NCI-H526 treated with DMSO at 0.1 percent for 48 hours (cell line): ENCODE measurements at regions not wholly inside any gene's neighbourhood (a gene's known extent, or its start where the extent isn't known, plus 50 kb on each side); places are given as distances from the start of the nearest gene placed in this dataset.

Experiments used
- DNase-seq: peaks from one replicate; lab custom pipeline; 2025; lab: John Stamatoyannopoulos, UW

DNA sequence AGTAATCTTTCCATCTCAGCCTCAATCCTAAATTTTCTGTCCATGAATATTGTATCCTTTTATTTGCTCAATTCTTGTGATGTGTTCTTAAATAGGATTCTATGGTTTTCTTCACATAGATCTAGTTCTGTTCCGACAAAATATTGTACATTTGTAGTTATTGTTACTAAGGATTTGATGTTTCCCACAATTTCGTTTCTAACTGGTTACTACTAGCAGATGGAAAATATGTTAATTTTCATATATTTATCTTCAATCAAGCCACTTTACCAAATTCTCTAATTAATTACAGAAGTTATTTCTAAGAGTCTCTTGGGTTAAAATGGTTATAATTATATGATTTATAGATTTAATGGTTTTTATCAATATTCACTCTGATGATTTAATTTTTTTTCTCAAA, 60.3 kb downstream of the SEC61B start:
- DNase-seq = no peak

DNA sequence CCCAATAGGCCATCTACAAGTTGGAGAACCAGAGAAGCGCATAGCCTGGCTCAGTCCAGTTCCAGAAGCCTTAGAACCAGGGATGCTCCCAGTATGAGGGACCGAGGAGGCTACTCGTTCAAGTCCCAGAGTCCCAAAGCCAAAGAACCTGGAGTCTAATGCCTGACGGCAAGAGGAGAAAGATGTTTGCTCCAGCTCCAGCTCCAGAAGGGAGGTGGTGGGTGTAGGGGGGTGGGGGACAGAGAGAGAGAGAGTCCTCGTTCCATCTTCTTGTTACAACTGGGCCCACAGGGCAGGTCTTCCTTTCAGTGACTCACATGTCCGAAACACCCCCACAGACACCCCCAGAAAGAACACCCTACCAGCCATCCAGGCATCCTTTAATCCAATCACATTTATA, 63.9 kb downstream of the SEC61B start:
- DNase-seq = no peak

DNA sequence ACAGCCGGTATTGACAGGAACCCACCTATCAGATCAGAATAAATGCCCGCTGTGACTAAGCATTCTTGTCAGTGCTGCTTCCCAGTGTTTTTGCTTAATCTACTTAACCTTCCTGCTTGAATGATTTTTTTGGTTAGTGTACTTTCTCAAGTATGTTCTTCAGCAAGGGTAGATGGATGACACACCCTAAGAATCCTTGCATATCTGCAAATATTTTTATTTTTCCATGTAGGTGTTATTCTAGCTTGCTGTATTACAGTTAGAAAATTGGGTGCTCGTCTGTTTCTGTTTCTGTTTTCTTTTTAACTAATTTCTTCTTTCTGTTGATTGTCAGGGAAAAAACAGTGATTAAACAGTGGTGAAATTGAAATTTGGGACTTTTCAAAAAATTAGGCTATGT, 64.5 kb downstream of the SEC61B start:
- no peak for DNase-seq

DNA sequence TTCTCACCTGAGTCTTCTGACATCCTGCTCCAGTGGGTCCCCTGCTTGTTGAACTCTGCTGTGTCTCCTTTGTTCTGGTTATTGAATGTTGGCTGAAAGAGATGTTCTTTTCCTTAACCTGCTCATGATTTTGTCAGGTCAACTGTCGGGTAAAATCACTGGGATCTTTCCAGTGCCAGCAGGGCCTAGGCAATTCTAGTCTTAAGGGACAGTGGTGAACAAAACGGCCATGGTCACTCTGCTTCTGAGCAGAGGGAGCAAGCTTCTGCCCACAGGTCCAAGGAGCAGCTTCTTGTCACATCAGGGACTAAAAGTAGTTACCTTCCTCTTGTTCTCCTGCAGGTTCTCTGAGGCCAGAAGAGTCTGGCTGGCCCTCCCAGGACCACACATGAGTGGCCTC, 65.6 kb downstream of the SEC61B start:
- no peak for DNase-seq

DNA sequence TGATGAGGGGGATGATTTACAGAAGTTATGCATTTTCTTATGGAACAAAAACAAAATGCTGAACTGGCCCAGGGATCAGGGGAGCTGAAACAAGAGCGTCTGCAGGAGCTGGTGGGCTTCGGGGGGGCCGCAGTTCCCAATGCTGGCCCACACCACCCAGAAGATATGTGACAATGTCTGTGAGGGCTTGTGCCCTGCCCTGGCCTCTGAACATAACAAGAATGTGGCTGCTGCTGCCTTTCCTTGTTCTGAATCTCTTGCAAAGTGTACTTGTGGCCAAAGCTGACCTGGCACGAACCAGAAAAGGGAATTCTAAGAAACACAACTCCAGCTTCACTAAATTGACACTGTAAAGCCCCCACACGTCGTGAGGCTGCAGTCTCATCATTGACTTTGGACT, 66.7 kb downstream of the SEC61B start:
- no peak for DNase-seq

DNA sequence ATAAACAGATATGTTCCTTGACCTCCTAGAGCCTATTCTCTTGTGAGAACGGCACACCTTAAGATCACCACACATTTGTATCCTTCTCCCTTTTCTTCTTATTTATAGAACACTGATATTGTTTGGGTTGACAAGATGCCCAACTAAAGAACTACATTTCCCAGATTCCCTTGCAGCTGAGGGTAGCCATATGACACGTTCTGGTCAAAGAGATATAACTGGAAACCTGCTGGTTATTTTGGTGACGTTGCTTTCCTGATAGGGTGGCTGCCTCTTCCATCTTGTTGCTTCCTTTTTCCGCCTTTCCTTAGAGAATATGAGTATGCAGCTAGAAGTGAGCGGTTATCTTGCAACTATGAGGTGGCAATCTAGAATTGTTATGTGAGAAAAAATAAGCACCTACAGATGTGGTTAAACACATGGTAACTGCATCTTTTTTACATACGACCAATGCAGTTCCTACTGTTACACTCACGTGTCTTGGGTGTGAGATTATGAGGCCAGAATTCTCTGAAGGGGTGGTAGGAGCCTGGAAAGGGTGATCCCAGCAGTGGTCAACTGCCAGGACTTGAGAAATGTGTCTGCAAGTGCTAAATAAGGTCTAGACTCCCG, 72.9 kb downstream of the SEC61B start:
- no peak for DNase-seq

DNA sequence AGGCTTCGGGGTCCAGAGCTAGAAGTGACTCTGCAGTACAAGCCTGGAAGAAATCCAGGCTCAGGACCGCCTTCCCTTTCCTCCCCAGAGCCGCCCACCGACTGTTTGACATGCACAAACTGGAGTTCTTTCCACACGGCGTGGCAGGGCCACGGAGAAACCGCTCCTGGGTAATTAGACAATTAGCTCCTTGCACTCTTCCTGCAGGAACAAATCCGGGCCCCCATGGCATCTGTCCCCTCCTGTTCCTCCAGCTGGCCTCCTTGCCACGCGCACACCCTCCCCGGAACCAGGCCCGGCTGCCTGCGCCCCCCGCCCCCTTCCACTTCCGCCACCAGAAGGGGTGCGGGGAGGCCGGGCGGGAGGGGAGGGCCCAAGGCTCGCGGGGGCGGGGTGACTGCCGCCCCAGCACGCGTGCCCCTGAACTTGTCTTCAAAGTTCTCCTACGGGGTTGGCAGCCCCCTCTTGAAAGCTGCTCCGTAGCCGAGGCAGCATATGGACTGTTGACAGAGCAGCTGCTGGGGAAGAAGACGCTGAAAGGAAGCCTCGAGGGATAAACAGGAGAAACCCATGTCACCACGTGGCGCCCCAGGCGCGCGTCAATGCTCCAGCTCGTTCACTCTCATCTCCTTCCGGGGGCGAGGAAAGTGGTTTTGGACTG, 74.3 kb downstream of the SEC61B start:
- no peak for DNase-seq

DNA sequence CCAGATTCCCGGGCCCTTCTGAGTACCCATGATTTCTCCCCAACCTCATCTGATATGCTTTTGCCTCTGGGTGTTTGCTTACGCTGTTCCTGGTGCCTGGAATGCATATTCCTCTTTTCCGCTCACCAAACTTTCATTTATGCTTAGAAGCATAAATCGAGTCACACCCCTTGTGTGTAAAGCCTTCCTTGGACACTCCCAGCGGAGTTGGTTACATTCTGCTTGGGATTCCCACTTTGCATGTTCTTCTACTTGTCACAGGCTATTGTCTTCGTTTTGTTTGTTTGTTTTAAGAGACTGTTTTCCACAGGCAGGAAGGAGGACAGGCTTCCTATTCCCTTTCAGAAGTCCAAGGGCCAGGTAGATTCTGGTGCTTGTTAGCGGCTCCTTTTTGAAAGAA, 76.5 kb downstream of the SEC61B start:
- no peak for DNase-seq

DNA sequence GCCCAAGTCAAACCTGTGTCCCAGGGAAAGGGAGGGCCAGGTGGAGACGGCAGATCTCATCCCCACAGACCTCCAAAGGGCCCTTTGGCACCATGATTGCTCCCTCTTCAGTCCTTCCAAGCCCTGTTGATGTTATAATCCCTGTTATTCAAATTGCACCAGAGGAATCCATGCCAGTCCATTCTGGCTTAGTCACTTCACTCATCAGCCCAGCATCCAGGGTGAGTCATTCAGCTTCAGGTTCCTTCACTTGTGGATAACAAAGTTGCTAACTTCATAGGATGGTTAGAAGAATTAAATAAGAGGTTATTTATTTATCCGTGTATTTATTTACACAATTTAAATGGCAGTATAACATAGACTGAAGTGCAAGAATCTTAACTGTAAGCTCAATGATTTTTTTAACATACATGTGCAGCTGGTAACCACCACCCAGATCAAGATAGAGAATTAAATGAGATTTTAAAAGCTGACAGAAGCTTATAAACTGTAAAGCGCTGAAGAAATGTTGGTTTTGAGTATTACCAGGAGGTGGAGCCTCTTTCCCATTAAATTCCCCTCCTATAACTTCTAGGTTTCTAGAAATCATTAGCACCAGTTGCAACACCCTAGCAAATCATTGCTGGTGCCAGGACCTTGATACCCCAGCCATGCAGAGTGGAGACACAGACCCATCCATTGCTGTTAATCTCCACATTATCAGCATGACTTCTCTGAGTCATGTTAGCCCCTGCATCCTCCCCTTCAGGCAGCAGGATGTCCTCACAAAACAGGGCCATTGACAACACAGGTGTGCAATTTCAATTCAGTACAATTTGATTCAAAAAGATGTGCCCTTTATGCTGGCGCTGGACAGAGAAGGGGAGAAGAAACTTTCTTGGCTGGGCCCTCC, 77.4 kb downstream of the SEC61B start:
- DNase-seq = peak; percentile 0

DNA sequence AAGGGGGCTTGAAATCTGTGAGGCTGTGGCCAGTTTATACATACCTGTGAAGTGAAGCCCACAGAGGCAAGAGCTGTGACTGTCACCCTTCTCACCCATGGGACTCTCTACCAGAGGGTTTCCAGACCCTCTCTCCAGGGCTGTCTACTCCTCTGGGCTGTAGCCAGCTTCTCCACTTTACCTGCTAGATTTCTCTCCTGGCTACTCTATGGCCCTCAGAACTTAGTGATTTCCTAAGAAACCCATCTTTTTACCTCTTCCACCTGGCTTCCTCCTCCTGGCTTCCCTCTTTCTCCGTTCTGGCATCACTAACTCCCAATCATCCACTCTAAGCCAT, 78.0 kb downstream of the SEC61B start:
- DNase-seq = no peak

DNA sequence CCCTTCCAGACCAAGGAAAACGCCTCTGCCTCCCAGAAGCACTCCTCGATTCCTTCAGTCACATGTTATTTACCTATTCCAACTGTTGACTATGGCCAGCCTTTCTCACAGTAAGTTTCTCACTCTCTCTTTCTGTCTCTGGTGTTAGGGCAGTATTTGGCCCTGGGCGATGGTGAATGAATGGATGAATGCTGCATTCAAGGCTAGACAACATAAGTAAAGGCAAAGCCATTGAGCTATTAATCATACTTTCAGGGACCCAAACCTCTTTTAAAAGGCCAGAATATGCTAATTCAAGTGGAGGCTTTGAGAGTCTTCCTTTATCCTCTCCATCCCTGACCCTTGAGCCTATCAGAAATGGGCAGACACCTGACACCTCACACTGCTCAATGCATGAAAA, 78.5 kb downstream of the SEC61B start:
- no peak for DNase-seq

DNA sequence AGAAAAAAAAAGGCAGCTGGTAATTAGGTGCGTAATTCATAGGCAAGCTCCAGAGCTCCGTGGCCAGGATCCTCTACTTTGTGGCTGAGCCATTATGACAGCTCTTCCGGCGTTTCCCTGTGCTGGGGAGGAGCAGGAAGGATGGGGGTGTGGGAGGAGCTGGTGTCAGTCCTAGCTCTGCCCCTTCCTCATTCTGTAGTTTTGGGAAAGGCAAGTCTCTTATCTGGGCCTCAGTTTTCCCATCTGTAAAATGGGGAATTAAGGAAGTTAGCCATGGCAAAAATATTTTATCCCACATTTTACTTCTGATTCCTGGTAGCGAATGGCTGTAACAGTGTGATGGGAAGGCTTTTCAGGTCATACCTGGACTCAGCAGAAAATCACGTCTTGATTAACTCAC, 81.1 kb downstream of the SEC61B start:
- DNase-seq = no peak

DNA sequence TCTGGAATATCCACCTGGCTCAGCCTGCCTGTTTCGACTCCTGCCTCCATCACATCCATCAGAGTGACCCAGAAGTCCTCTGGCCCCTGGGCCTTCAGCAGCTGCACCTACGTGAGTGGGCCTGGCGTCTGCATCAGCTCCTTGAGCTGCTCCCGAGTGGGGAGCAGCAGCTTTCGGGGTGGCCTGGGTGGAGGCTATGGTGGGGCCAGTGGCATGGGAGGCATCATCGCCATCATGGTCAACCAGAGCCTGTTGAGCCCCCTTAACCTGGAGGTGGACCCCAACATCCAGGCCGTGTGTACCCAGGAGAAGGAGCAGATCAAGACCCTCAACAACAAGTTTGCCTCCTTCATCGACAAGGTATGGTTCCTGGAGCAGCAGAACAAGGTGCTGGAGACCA, 83.0 kb downstream of the SEC61B start:
- DNase-seq = no peak

DNA sequence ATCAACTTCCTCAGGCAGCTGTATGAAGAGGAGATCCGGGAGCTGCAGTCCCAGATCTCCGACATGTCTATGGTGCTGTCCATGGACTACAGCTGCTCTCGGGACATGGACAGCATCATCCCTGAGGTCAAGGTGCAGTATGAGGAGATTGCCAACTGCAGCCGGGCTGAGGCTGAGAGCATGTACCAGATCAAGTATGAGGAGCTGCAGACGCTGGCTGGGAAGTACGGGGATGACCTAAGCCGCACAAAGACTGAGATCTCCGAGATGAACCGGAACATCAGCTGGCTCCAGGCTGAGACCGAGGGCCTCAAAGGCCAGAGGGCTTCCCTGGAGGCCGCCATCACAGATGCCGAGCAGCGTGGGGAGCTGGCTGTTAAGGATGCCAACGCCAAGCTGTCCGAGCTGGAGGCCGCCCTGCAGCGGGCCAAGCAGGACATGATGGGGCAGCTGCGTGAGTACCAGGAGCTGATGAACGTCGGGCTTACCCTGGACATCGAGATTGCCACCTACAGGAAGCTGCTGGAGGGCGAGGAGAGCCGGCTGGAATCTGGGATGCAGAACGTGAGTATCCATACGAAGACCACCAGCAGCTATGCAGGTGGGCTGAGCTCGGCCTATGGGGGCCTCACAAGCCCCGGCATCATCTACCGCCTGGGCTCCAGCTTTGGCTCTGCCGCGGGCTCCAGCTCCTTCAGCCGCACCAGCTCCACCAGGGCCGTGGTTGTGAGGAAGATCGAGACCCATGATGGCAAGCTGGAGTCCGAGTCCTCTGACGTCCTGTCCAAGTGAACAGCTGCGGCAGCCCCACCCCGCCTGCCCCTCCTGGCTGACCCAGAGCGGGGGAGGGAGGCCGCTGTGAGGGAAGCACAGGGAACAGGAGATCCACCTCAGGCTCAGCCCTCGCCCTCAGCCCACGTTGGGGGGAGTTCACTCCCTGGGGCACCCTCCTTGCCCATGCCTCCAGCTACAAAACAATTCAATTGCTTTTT, 84.0 kb downstream of the SEC61B start:
- DNase-seq = no peak

DNA sequence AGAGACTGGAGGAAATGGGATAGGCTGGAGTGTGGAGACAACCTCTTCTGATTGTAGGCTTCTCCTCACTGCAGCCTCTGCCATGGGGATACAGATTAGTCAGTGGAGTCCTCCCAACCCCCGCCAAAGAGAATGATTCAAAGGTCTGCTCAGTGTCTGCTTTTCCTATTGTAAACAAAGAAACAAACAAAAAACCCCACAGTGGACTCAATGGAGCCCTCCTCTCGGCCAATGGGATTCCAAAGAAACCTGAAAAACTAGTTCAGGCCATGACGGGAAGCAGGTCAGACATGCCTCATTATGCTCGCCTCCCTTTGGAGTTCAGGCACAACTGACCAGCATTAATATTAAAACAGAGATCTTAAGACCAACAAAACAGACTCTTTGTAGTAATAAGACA, 85.8 kb downstream of the SEC61B start:
- DNase-seq = peak; percentile 11

DNA sequence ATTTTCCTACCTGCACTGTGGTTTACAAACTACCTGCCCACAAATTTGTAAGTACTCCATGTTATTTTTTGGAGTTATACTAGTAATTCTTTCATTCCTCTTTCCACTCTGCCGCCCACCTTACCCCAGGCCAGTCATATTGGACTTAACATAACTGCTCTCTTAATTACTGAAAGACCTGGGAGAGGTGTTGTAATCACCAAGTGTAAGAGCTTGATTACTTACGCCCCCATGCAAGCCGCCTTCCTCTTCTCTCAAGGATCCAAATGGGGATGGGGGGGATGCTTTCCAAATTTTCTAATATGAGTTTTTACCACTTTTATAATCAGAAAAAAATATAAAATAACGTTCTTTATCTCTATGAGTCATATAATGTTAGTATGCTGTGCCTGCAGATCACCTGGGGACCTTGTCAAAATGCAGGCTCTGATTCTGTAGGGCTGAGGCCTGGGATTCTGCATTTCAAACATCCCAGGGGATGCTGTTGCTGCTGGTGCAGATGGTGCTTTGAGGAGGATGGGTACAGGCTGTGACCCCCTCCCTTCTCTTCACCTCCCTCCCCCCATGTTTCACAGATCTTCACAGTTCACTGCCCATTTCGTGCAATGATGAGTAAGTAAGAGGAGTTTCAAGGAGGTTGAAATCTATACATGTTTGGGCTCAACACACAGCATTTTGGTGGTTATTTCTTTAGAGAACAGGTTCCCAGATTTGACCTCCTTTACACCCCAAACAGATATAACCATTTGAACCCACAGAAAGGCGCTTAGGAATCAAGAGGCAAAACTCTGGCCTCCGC, 87.3 kb downstream of the SEC61B start:
- DNase-seq = no peak

DNA sequence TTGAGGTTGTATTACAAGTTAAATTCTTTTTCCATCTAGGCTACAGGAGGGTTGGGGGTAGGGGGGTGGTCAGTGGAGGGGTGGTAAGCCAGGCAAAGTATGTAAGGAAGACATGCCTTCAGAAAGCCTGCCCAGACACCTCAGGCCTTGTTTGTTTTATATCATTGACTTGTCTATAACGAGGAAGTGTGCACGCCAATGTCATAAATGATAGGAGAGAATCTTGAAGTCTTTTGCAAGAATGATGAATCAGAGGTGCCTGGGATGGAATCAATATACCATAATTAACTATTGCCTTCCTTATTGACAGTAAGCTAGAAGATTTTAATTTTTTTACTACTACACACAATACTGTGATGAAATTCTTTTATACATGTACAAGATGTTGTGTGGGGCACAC, 90.7 kb downstream of the SEC61B start:
- no peak for DNase-seq

DNA sequence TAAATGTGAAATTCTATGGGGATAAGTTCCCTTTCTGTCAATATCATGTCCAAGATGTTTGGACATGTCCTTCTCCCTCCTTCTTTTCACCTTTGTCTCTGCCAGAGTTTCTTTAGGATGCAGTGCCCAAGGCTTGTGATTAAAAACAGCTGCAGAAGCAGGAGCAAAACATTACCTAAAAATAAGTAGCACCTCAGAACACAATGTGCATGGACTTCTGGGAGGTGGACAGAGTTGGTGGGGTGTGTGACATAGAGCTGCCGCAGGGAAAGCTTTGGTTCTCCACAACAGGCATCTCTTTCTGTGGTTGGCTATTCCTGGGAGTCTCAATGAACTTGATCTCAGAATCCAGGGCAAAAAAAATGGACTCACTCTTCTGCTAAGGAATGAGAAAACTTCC, 97.0 kb downstream of the SEC61B start:
- no peak for DNase-seq

DNA sequence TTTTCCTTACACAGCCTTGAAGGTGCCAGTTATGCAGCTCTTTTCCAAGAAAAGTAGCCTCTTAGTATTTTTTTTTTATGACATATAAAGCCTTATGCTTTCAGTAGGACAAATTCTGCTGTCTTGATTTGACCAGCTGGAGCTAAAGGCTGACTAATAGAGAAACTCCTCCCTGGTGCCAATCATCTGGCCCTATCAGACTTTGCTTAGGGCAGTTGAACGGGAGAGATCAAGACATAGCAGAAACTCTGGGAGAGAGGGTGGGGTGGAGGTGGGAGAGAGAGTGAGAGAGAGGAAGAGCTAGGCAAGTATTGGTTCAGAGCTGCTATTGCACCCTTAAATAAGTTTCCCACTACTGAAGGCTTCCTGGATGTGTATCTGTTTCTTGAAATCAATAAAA, 100.2 kb downstream of the SEC61B start:
- DNase-seq = no peak

DNA sequence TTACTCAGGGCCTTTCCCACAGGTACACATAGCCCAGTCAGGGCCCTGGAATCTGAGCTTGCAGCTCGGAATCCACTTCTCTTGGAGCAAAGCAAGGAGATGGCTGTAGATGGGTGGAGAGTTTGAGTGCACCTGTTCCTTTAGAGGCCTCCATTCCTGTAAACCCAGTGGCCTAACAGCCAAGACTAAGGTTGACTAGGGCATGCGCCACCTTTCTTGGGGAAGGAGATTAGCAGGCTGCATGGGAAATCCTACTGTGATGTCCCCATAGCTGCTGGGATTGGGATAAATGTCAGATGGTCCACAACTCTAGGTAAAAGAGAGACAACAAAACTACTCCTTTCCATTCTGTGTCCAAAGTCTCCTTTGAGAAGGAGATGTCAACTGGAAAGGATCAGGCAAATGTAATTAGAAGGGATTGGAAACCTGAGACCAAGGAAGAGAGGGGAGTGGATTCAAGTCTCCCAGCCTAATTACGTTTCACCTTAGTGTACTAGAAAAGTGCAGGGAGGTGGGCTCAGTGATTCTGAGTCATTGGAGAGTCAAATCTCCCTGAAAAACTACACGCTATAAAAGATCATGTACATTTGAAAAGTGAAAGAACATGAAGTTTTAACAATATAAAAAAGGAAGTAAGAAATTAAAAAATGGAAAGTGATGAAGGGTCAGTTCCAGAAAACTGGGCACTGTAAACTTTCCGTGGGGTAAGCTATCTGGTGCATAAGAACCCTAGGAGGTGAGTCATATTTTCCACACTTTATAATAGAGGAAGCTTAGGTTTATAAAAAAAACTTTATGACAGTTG, 104.2 kb downstream of the SEC61B start:
- no peak for DNase-seq

DNA sequence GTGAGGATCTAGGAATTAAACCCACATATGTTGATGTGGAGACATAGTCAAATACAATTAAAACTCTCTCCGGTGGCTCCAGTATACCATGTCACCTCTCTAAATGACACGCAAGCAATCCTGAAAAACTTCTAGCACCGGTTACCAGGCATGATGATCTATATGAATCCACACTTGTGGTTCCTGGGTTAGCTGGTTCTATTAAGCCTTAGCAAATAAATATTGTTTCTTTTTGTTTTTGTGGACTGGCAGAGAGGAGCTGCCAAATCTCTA, 104.8 kb downstream of the SEC61B start:
- DNase-seq = no peak
